A549 (cell line): ENCODE measurements at regions not wholly inside any gene's neighbourhood (a gene's known extent, or its start where the extent isn't known, plus 50 kb on each side); places are given as distances from the start of the nearest gene placed in this dataset.

Experiments
- ATOH8 ChIP-seq: fragments of 250-450 bp; sonication (Bioruptor Pico); IDR thresholded peaks from 2 replicates; pipeline ENCODE4 v1.5.0; 2020; ENCODE audit warnings: low read depth, mild to moderate bottlenecking, moderate library complexity
- ELK1 ChIP-seq: fragments of 150-350 bp; IDR thresholded peaks from 2 replicates; pipeline ENCODE4 v1.6.1; 2014; ENCODE audit warnings: low read depth, mild to moderate bottlenecking, low read length
- FOSL2 ChIP-seq, 2 experiments: fragments of 450-650 bp in 1 of 2; fragments of >200 bp in 1 of 2; sonication (Bioruptor Twin) in 1 of 2; formaldehyde crosslinking; IDR thresholded peaks; 2 replicates each; pipeline versions ENCODE4 v1.5.0 to v1.6.1; 2016 to 2020; ENCODE audit warnings: mild to moderate bottlenecking in 1 of 2, moderate library complexity in 1 of 2
- KDM5A ChIP-seq: fragments of 200-600 bp; sonication (generic); IDR thresholded peaks from 2 replicates; pipeline ENCODE4 v1.6.1; 2016; ENCODE audit warnings: antibody characterized with exemption, mild to moderate bottlenecking
- PHF8 ChIP-seq: fragments of 200-600 bp; sonication (generic); IDR thresholded peaks from 2 replicates; pipeline ENCODE4 v1.6.1; 2016; ENCODE audit warnings: low read depth, mild to moderate bottlenecking, antibody characterized with exemption, moderate library complexity, borderline replicate concordance
- RARB ChIP-seq: fragments of 250-450 bp; sonication (Bioruptor Pico); IDR thresholded peaks from 2 replicates; pipeline ENCODE4 v1.8.0; 2021; ENCODE audit warnings: mild to moderate bottlenecking, moderate library complexity
- USF2 ChIP-seq: fragments of 450-650 bp; IDR thresholded peaks from 2 replicates; pipeline ENCODE4 v1.6.1; 2014; ENCODE audit warnings: antibody characterized with exemption
- ZFP36 ChIP-seq: fragments of 450-650 bp; IDR thresholded peaks from 2 replicates; pipeline ENCODE4 v1.6.1; 2014; ENCODE audit warnings: borderline replicate concordance; ENCODE audit not compliant: partially characterized antibody
- TF ChIP-seq, protein P1 (sequence below): fragments of >200 bp; sonication (Bioruptor Twin); formaldehyde crosslinking; IDR thresholded peaks from 3 replicates; pipeline ENCODE4 v1.5.1; 2016

- TF ChIP-seq ELK1, result no peak
- TF ChIP-seq, protein P1, sequence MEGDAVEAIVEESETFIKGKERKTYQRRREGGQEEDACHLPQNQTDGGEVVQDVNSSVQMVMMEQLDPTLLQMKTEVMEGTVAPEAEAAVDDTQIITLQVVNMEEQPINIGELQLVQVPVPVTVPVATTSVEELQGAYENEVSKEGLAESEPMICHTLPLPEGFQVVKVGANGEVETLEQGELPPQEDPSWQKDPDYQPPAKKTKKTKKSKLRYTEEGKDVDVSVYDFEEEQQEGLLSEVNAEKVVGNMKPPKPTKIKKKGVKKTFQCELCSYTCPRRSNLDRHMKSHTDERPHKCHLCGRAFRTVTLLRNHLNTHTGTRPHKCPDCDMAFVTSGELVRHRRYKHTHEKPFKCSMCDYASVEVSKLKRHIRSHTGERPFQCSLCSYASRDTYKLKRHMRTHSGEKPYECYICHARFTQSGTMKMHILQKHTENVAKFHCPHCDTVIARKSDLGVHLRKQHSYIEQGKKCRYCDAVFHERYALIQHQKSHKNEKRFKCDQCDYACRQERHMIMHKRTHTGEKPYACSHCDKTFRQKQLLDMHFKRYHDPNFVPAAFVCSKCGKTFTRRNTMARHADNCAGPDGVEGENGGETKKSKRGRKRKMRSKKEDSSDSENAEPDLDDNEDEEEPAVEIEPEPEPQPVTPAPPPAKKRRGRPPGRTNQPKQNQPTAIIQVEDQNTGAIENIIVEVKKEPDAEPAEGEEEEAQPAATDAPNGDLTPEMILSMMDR, result no peak
- TF ChIP-seq KDM5A, result no peak
- no peak for TF ChIP-seq PHF8
- TF ChIP-seq USF2, result no peak
- TF ChIP-seq FOSL2 (IDR thresholded peaks at IDR 0.05), result no peak
- no peak for TF ChIP-seq FOSL2 (CRISPR knock-in tag; IDR thresholded peaks at IDR 0.05)
- no peak for TF ChIP-seq RARB (CRISPR knock-in tag)
- TF ChIP-seq ATOH8 (CRISPR knock-in tag), result no peak
- no peak for TF ChIP-seq ZFP36
These were observed 193.5 kb downstream of the ACTL7B start for GRCh38 chr9:108662091-108662875.
